CD14-positive monocyte (primary cell): ENCODE measurements at regions not wholly inside any gene's neighbourhood (a gene's known extent, or its start where the extent isn't known, plus 50 kb on each side); places are given as distances from the start of the nearest gene placed in this dataset.

ENCODE experiments used
- DNase-seq, 3 donors: peaks; one replicate each; pipeline ENCODE4 v3.0.0-alpha.2; 2011 to 2022
- H2AFZ ChIP-seq: 2 replicates; pipeline ENCODE4 v1.6.0; 2012; ENCODE audit warnings: mild to moderate bottlenecking, low read depth, low read length, inconsistent platforms; ENCODE audit not compliant: insufficient read depth, poor library complexity, severe bottlenecking
- H3K27ac ChIP-seq, 2 donors: 1 replicate in 1 of 2; 2 replicates in 1 of 2; pipeline ENCODE4 v1.5.1; 2012 to 2013; ENCODE audit warnings: low read length in 2 of 2, control low read depth in 1 of 2, inconsistent platforms in 1 of 2, low read depth in 1 of 2, mild to moderate bottlenecking in 1 of 2
- H3K27me3 ChIP-seq, 2 donors: one replicate each; pipeline versions ENCODE4 v1.6.0 to v1.6.1; 2011 to 2013; ENCODE audit warnings: low read length in 2 of 2; ENCODE audit not compliant: control insufficient read depth in 2 of 2, insufficient read depth in 2 of 2
- H3K36me3 ChIP-seq, 2 donors: replicated peaks in 1 of 2; 1 replicate in 1 of 2; 2 replicates in 1 of 2; pipeline versions ENCODE4 v1.5.1 to v1.6.1; 2012 to 2013; ENCODE audit warnings: low read length in 2 of 2, control low read depth in 1 of 2, inconsistent platforms in 1 of 2, mild to moderate bottlenecking in 1 of 2; ENCODE audit not compliant: insufficient read depth in 2 of 2, control insufficient read depth in 1 of 2
- H3K4me1 ChIP-seq, 2 donors: 1 replicate in 1 of 2; 2 replicates in 1 of 2; pipeline versions ENCODE4 v1.5.1 to v1.6.1; 2012 to 2013; ENCODE audit warnings: low read length in 2 of 2, control low read depth in 1 of 2, inconsistent platforms in 1 of 2, mild to moderate bottlenecking in 1 of 2, moderate library complexity in 1 of 2; ENCODE audit not compliant: insufficient read depth in 2 of 2, control insufficient read depth in 1 of 2
- H3K4me2 ChIP-seq: replicated peaks from 2 replicates; pipeline ENCODE3; 2012; ENCODE audit warnings: low read length, moderate library complexity, mild to moderate bottlenecking; ENCODE audit not compliant: poor library complexity, severe bottlenecking; ENCODE audit errors: extremely low read depth
- H3K4me3 ChIP-seq, 3 experiments: fragments of 200-600 bp in 1 of 3; sonication (generic) in 1 of 3; replicated peaks in 1 of 3; 1 replicate in 2 of 3; 2 replicates in 1 of 3; pipeline ENCODE4 v1.5.1; 2011 to 2013; ENCODE audit warnings: low read length in 3 of 3, mild to moderate bottlenecking in 3 of 3, control low read depth in 2 of 3, low read depth in 2 of 3, inconsistent platforms in 1 of 3, moderate library complexity in 1 of 3
- H3K79me2 ChIP-seq: 2 replicates; pipeline ENCODE4 v1.6.0; 2012; ENCODE audit warnings: mild to moderate bottlenecking, control low read depth, inconsistent platforms, low read length, moderate library complexity; ENCODE audit not compliant: insufficient read depth
- H3K9ac ChIP-seq: 2 replicates; pipeline ENCODE4 v1.6.0; 2017; ENCODE audit warnings: low read length, mild to moderate bottlenecking; ENCODE audit not compliant: insufficient read depth, poor library complexity, severe bottlenecking
- H3K9me3 ChIP-seq, 2 donors: replicated peaks in 1 of 2; 1 replicate in 1 of 2; 2 replicates in 1 of 2; pipeline versions ENCODE4 v1.5.1 to v1.6.1; 2012 to 2013; ENCODE audit warnings: low read length in 2 of 2, control low read depth in 1 of 2; ENCODE audit not compliant: control insufficient read depth in 1 of 2, insufficient read depth in 1 of 2
- H4K20me1 ChIP-seq: 2 replicates; pipeline ENCODE4 v1.6.0; 2012; ENCODE audit warnings: mild to moderate bottlenecking, low read length, control low read depth, moderate library complexity; ENCODE audit not compliant: insufficient read depth
- H3K27ac Mint-ChIP-seq, 7 donors: one replicate each; pipeline ENCODE4 v1.8.0; 2020; ENCODE audit warnings: mild to moderate bottlenecking in 7 of 7, mixed read lengths in 7 of 7, moderate library complexity in 6 of 7, inconsistent platforms in 2 of 7
- H3K27me3 Mint-ChIP-seq, 3 donors: one replicate each; pipeline ENCODE4 v1.8.0; 2021 to 2022; ENCODE audit warnings: low read depth in 3 of 3, mild to moderate bottlenecking in 3 of 3, mixed read lengths in 3 of 3, moderate library complexity in 3 of 3, inconsistent platforms in 1 of 3
- H3K36me3 Mint-ChIP-seq, 2 donors: one replicate each; pipeline ENCODE4 v1.8.0; 2020; ENCODE audit warnings: mixed read lengths in 2 of 2, inconsistent platforms in 1 of 2, mild to moderate bottlenecking in 1 of 2
- H3K4me1 Mint-ChIP-seq: one replicate; pipeline ENCODE4 v1.8.0; 2020; ENCODE audit warnings: mild to moderate bottlenecking, mixed read lengths
- H3K4me3 Mint-ChIP-seq, 2 donors: one replicate each; pipeline ENCODE4 v1.8.0; 2020; ENCODE audit warnings: mild to moderate bottlenecking in 2 of 2, mixed read lengths in 2 of 2, moderate library complexity in 1 of 2
- H3K9me3 Mint-ChIP-seq, 7 donors: one replicate each; pipeline ENCODE4 v1.8.0; 2020 to 2022; ENCODE audit warnings: mixed read lengths in 7 of 7, mild to moderate bottlenecking in 6 of 7, moderate library complexity in 6 of 7, inconsistent platforms in 2 of 7
- WGBS: methylation state at CpG from one replicate; pipeline ENCODE4 v1.1.5; 2013; ENCODE audit warnings: missing lambda C conversion rate; ENCODE audit not compliant: insufficient coverage; 5-methylcytosine and 5-hydroxymethylcytosine counted together
- intact Hi-C, 2 donors: fragments of 100-400 bp; cut with micrococcal nuclease; formaldehyde crosslinking; loops; one replicate each; pipeline versions ENCODE4 v1.15.0 to v1.15.1; 2023
- TF ChIP-seq, protein P1 (sequence below): fragments of 200-600 bp; IDR thresholded peaks from one replicate; pipeline ENCODE4 v1.8.0; 2022; ENCODE audit warnings: antibody characterized with exemption, mild to moderate bottlenecking

DNA sequence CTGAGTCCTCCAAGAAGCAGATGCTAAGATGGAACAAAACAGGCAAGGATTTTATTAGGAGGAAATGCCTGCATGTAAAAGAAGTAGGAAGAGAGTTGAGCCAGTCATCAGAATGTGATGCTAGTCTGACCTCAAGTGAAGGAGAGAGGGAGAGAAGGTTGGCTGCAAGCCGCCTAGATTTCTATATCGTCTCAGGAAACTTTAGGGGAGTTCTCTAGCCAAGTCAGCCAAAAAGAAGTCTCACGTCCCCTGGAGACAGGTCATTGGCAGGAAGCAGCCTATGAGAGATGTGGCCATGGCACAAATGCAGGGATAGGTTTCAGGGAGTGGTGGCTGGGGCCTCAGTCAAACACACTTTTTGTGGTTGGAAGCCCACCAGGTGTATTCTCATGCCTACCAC is 378.0 kb downstream of the CD109 start:
- Mint-ChIP-seq H3K9me3 (no peaks in the 10 kb centered on the region), H3K27me3 (peaks cover 0 to 3% (median 3%) of the 10 kb centered on the region in 3 donors), H3K4me3 (no peak overlapping the region), H3K27ac (no peak overlapping the region), H3K36me3 (no peaks in the 10 kb centered on the region), H3K4me1 (no peaks in the 10 kb centered on the region)
- 44% methylated on average over 3 of the region's 3 CpGs for WGBS
- Histone ChIP-seq H3K27me3 (no peaks in the 10 kb centered on the region), H2AFZ (no peak overlapping the region), H3K27ac (no peak overlapping the region), H3K79me2 (no peaks in the 10 kb centered on the region), H3K9me3 (no peaks in the 10 kb centered on the region), H3K9ac (no peak overlapping the region), H3K36me3 (no peaks in the 10 kb centered on the region), H4K20me1 (no peaks in the 10 kb centered on the region), H3K4me2 (no peak overlapping the region), H3K4me1 (no peaks in the 10 kb centered on the region), H3K4me3 (no peak overlapping the region)
- TF ChIP-seq, protein P1, sequence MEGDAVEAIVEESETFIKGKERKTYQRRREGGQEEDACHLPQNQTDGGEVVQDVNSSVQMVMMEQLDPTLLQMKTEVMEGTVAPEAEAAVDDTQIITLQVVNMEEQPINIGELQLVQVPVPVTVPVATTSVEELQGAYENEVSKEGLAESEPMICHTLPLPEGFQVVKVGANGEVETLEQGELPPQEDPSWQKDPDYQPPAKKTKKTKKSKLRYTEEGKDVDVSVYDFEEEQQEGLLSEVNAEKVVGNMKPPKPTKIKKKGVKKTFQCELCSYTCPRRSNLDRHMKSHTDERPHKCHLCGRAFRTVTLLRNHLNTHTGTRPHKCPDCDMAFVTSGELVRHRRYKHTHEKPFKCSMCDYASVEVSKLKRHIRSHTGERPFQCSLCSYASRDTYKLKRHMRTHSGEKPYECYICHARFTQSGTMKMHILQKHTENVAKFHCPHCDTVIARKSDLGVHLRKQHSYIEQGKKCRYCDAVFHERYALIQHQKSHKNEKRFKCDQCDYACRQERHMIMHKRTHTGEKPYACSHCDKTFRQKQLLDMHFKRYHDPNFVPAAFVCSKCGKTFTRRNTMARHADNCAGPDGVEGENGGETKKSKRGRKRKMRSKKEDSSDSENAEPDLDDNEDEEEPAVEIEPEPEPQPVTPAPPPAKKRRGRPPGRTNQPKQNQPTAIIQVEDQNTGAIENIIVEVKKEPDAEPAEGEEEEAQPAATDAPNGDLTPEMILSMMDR = no peak
- intact Hi-C loops = no loop called here
- no peak for DNase-seq

DNA sequence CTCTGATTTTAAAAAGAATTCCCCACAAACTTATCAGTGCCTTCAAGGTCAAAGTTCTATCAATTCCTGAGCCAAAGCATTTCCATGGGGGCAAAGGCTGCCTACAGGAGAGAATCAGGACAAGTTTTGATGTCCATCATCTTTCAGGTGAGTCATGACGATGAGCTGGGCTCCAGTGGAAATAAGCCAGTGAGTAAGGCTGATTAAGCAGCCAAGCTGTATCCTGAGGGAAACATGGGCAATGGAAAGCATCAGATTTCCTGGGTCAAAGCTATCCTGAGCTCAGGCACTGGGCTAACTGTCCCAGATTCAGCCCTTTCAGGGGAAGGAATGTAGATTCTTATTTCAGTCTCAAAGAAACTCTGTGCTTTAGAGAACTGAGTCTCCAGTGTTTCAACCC is 377.4 kb downstream of the CD109 start:
- Mint-ChIP-seq H3K27ac (no peak overlapping the region), H3K27me3 (peaks cover 0 to 4% (median 3%) of the 10 kb centered on the region in 3 donors), H3K9me3 (no peaks in the 10 kb centered on the region), H3K4me3 (no peak overlapping the region), H3K36me3 (no peaks in the 10 kb centered on the region), H3K4me1 (no peaks in the 10 kb centered on the region)
- Histone ChIP-seq H4K20me1 (no peaks in the 10 kb centered on the region), H3K4me3 (no peak overlapping the region), H3K27ac (no peak overlapping the region), H3K9me3 (no peaks in the 10 kb centered on the region), H3K27me3 (no peaks in the 10 kb centered on the region), H3K9ac (no peak overlapping the region), H3K79me2 (no peaks in the 10 kb centered on the region), H3K4me1 (no peaks in the 10 kb centered on the region), H3K36me3 (no peaks in the 10 kb centered on the region), H2AFZ (no peak overlapping the region), H3K4me2 (no peak overlapping the region)
- no peak for DNase-seq
- WGBS = 100% methylated on average over 1 of the region's 1 CpG
- intact Hi-C loops = no loop called here
- TF ChIP-seq, protein P1 = no peak
